Prostate gland (tissue), 2 donors: ENCODE measurements at regions not wholly inside any gene's neighbourhood (a gene's known extent, or its start where the extent isn't known, plus 50 kb on each side); places are given as distances from the start of the nearest gene placed in this dataset.

Source experiments
- DNase-seq: peaks from one replicate; pipeline ENCODE4 v3.0.0-alpha.2; 2019; ENCODE audit warnings: low spot score
- H3K27ac ChIP-seq, 2 donors: fragments of 200-600 bp; sonication (generic); 2 replicates each; pipeline ENCODE4 v1.5.1; 2017 to 2019
- H3K27me3 ChIP-seq: fragments of 200-600 bp; sonication (generic); replicated peaks from 2 replicates; pipeline ENCODE4 v1.5.1; 2019; ENCODE audit not compliant: insufficient read depth
- H3K36me3 ChIP-seq, 2 donors: fragments of 200-600 bp; sonication (generic); 1 replicate in 1 of 2; 2 replicates in 1 of 2; pipeline versions ENCODE4 v1.5.1 to v1.8.1; 2017 to 2019
- H3K4me1 ChIP-seq: fragments of 200-600 bp; sonication (generic); replicated peaks from 2 replicates; pipeline ENCODE4 v1.5.1; 2019
- H3K4me3 ChIP-seq, 2 donors: fragments of 200-600 bp; sonication (generic); 2 replicates each; pipeline ENCODE4 v1.5.1; 2017 to 2019
- H3K9me3 ChIP-seq: fragments of 200-600 bp; sonication (generic); 2 replicates; pipeline ENCODE4 v1.5.1; 2017
- POLR2A ChIP-seq: fragments of 450-650 bp; IDR thresholded peaks from one replicate; pipeline ENCODE4 v1.6.1; 2016; ENCODE audit warnings: antibody characterized with exemption, mild to moderate bottlenecking
- POLR2AphosphoS5 ChIP-seq: sonication (generic); formaldehyde crosslinking; IDR thresholded peaks from one replicate; pipeline ENCODE4 v1.6.1; 2017; ENCODE audit warnings: antibody characterized with exemption
- WGBS: methylation state at CpG from one replicate; pipeline ENCODE4 v1.1.5; 2018; 5-methylcytosine and 5-hydroxymethylcytosine counted together
- intact Hi-C: fragments of 100-400 bp; cut with DNase I; formaldehyde crosslinking; loops from one replicate; pipeline ENCODE4 v1.14.2; 2022
- TF ChIP-seq, protein P1 (sequence below), 4 experiments: fragments of 200-600 bp in 2 of 4; fragments of 450-650 bp in 2 of 4; sonication (generic) in 2 of 4; IDR thresholded peaks; 1 replicate in 3 of 4; 2 replicates in 1 of 4; pipeline ENCODE4 v1.5.1; 2016 to 2019; ENCODE audit warnings: antibody characterized with exemption in 4 of 4, mild to moderate bottlenecking in 2 of 4, moderate library complexity in 2 of 4

DNA sequence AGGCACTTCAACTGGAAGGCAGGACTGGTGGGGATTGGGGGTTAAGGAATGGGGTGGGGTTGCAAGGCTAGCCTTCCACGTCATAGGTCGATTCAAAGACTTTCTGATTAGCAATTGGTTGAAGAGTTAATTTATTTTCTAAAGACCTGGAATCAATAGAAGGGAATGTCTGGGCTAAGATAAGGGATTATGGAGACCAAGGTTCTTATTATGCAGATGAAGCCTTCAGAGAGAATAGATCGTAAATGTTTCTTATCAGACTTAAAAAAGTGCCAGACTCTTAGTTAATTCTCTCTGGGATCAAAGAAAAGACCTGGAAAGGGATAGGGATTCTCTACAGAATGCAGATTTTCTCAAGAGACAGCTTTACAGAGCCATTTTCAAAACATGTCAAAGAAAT lies 368.0 kb upstream of the DLGAP1 start:
- H3K27ac ChIP-seq = no peak overlapping the region
- 75% methylated on average over 3 of the region's 3 CpGs for WGBS
- intact Hi-C loops = no loop called here
- H3K9me3 ChIP-seq = no peaks in the 10 kb centered on the region
- TF ChIP-seq POLR2AphosphoS5 (no peak), POLR2A (no peak)
- TF ChIP-seq, protein P1, sequence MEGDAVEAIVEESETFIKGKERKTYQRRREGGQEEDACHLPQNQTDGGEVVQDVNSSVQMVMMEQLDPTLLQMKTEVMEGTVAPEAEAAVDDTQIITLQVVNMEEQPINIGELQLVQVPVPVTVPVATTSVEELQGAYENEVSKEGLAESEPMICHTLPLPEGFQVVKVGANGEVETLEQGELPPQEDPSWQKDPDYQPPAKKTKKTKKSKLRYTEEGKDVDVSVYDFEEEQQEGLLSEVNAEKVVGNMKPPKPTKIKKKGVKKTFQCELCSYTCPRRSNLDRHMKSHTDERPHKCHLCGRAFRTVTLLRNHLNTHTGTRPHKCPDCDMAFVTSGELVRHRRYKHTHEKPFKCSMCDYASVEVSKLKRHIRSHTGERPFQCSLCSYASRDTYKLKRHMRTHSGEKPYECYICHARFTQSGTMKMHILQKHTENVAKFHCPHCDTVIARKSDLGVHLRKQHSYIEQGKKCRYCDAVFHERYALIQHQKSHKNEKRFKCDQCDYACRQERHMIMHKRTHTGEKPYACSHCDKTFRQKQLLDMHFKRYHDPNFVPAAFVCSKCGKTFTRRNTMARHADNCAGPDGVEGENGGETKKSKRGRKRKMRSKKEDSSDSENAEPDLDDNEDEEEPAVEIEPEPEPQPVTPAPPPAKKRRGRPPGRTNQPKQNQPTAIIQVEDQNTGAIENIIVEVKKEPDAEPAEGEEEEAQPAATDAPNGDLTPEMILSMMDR (IDR thresholded peaks at IDR 0.05) = no peak
- H3K4me3 ChIP-seq = no peak overlapping the region
- H3K27me3 ChIP-seq = no peaks in the 10 kb centered on the region
- H3K4me1 ChIP-seq = no peaks in the 10 kb centered on the region
- H3K36me3 ChIP-seq = no peaks in the 10 kb centered on the region
- no peak for DNase-seq

DNA sequence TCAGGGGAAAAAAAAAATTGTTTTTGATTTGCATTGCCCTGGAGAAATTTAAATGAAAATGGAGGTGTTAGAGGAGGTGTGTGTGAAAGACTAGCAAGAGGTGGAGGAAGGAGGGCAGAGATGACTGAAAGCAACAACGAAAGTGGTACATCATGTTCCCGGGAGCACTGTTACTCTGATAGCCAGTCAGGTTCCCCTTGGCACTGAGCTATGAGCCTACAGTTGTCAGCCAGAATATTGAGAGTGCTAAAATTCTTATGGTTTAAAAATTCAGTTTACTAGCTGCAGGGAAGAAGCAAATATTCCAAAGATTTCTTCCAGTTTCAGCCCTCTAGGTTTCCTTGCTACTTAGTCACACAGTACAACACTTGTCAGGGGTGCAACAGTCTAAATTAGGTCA lies 366.7 kb upstream of the DLGAP1 start:
- intact Hi-C loops = no loop called here
- no peak for DNase-seq
- no peaks in the 10 kb centered on the region for H3K4me1 ChIP-seq
- H3K36me3 ChIP-seq = no peaks in the 10 kb centered on the region
- H3K27me3 ChIP-seq = no peaks in the 10 kb centered on the region
- H3K9me3 ChIP-seq = no peaks in the 10 kb centered on the region
- H3K4me3 ChIP-seq = no peak overlapping the region
- TF ChIP-seq POLR2AphosphoS5 (no peak), POLR2A (no peak)
- TF ChIP-seq, protein P1 (IDR thresholded peaks at IDR 0.05) = no peak
- 79% methylated on average over 2 of the region's 2 CpGs for WGBS
- no peak overlapping the region for H3K27ac ChIP-seq

DNA sequence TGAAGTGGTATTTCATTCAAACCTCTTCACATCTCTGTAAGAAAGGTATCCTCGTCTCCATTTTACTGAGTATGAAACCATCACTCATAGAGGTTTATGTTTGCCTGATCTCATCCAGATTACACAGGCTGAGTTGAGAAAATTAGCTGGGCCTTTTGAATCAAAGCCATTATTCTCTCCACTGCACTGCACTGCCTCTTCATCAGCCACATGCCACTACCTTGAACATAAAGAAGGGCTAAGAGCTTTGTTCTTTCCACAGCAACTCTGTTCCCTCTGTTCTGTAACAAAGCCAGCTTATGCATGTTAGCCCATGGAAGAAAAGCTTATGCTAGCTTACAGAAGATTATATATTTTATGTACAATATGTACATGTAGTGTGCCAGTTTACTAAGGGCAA lies 362.6 kb upstream of the DLGAP1 start:
- WGBS = 71% methylated on average over 1 of the region's 1 CpG
- Histone ChIP-seq H3K27me3 (no peaks in the 10 kb centered on the region), H3K27ac (no peak overlapping the region), H3K4me3 (no peak overlapping the region), H3K4me1 (no peaks in the 10 kb centered on the region), H3K36me3 (no peaks in the 10 kb centered on the region), H3K9me3 (no peaks in the 10 kb centered on the region)
- DNase-seq = no peak
- no peak for TF ChIP-seq POLR2A
- TF ChIP-seq, protein P1 (IDR thresholded peaks at IDR 0.05) = no peak
- no peak for TF ChIP-seq POLR2AphosphoS5
- intact Hi-C loops = no loop called here

DNA sequence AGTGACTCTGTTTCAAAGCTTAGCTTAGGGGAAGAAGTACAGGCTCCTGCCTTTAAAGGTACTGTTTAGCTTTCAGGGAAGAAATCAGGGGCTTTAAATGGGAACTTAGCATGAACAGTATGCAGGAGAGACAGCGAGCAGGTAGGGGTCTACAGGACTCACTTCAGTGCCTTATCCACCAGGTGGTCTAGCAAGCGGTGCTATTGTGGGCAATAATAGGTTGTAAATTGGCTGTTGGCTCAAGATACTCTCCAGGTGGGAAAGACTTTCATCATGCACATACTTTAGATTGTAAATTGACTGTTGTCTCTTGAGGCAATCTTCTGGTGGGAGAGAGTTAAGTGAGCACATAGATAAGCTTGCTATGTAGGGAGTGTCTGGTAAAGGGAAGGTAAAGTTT lies 358.6 kb upstream of the DLGAP1 start:
- Histone ChIP-seq H3K36me3 (no peaks in the 10 kb centered on the region), H3K27me3 (no peaks in the 10 kb centered on the region), H3K9me3 (no peaks in the 10 kb centered on the region), H3K27ac (no peak overlapping the region), H3K4me3 (no peak overlapping the region), H3K4me1 (no peaks in the 10 kb centered on the region)
- WGBS = 59% methylated on average over 2 of the region's 2 CpGs
- intact Hi-C loops = no loop called here
- TF ChIP-seq, protein P1 (IDR thresholded peaks at IDR 0.05) = no peak
- TF ChIP-seq POLR2A = no peak
- no peak for TF ChIP-seq POLR2AphosphoS5
- no peak for DNase-seq

DNA sequence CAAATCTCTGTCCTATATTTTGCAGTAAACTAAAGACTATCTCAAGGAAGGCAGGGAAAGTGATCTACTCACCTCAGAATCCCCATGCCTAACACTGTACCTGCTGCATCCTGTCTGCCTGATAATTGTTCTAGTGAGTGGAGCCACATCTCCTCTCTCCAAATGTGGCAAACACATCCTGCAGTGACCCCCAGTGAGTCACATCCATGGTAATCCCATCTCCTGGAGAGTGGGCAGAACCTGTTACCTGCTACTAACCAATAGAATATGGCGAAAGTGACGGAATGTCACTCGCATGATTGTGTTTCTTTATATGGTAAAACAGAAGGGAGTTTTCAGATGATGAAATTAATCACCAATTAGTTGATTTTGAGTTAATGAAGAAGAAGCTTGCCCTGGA lies 353.8 kb upstream of the DLGAP1 start:
- H3K4me3 ChIP-seq = no peak overlapping the region
- TF ChIP-seq POLR2AphosphoS5 (no peak), POLR2A (no peak)
- TF ChIP-seq, protein P1 (IDR thresholded peaks at IDR 0.05) = no peak
- no peaks in the 10 kb centered on the region for H3K4me1 ChIP-seq
- H3K27me3 ChIP-seq = no peaks in the 10 kb centered on the region
- H3K27ac ChIP-seq = no peak overlapping the region
- H3K9me3 ChIP-seq = no peaks in the 10 kb centered on the region
- no peak for DNase-seq
- H3K36me3 ChIP-seq = no peaks in the 10 kb centered on the region
- WGBS = 86% methylated on average over 3 of the region's 3 CpGs
- intact Hi-C loops = no loop called here
